Mesendoderm (in vitro differentiated cells): ENCODE measurements at regions not wholly inside any gene's neighbourhood (a gene's known extent, or its start where the extent isn't known, plus 50 kb on each side); places are given as distances from the start of the nearest gene placed in this dataset.
"Not testable (repeated sequence)": the region's sequence is repeated elsewhere in the genome, so short reads cannot be mapped to it uniquely, and the experiment has no call there.

Experiments used
- DNase-seq: peaks from one replicate; pipeline ENCODE4 v3.0.0; 2013
- H2AK5ac ChIP-seq: 2 replicates; pipeline ENCODE4 v1.6.1; 2013; ENCODE audit warnings: low read length, inconsistent platforms
- H2BK120ac ChIP-seq: 2 replicates; pipeline ENCODE4 v1.6.1; 2013; ENCODE audit warnings: low read depth, mild to moderate bottlenecking, low read length, moderate library complexity, mixed read lengths
- H2BK15ac ChIP-seq: replicated peaks from 2 replicates; pipeline ENCODE4 v1.6.1; 2013; ENCODE audit warnings: low read depth, mild to moderate bottlenecking, moderate library complexity
- H2BK5ac ChIP-seq: 2 replicates; pipeline ENCODE4 v1.6.1; 2013; ENCODE audit warnings: low read length, inconsistent platforms
- H3K18ac ChIP-seq: 2 replicates; pipeline ENCODE4 v1.6.1; 2013; ENCODE audit warnings: mild to moderate bottlenecking, low read length, mixed read lengths
- H3K23ac ChIP-seq: one replicate; pipeline ENCODE4 v1.6.1; 2013; ENCODE audit warnings: low read length
- H3K27ac ChIP-seq: 2 replicates; pipeline ENCODE4 v1.5.1; 2013; ENCODE audit warnings: low read depth, mild to moderate bottlenecking, inconsistent platforms, low read length, moderate library complexity
- H3K27me3 ChIP-seq: 2 replicates; pipeline ENCODE4 v1.6.1; 2013; ENCODE audit warnings: low read length, control low read depth, mild to moderate bottlenecking, inconsistent platforms; ENCODE audit not compliant: insufficient read depth, poor library complexity
- H3K36me3 ChIP-seq: 2 replicates; pipeline ENCODE4 v1.6.1; 2013; ENCODE audit warnings: low read length, inconsistent platforms; ENCODE audit not compliant: control insufficient read depth, insufficient read depth
- H3K4ac ChIP-seq: one replicate; pipeline ENCODE4 v1.6.1; 2013; ENCODE audit warnings: low read depth, mild to moderate bottlenecking, low read length, moderate library complexity
- H3K4me1 ChIP-seq: 2 replicates; pipeline ENCODE4 v1.6.1; 2013; ENCODE audit warnings: low read depth, low read length, inconsistent platforms; ENCODE audit not compliant: control insufficient read depth
- H3K4me2 ChIP-seq: 2 replicates; pipeline ENCODE4 v1.6.1; 2013; ENCODE audit warnings: low read length
- H3K4me3 ChIP-seq: 2 replicates; pipeline ENCODE4 v1.5.1; 2013; ENCODE audit warnings: mild to moderate bottlenecking, low read length
- H3K56ac ChIP-seq: one replicate; pipeline ENCODE4 v1.6.1; 2013; ENCODE audit warnings: low read length
- H3K79me1 ChIP-seq: 2 replicates; pipeline ENCODE4 v1.6.1; 2013; ENCODE audit warnings: low read length, inconsistent platforms
- H3K79me2 ChIP-seq: 2 replicates; pipeline ENCODE4 v1.6.1; 2013; ENCODE audit warnings: mild to moderate bottlenecking, low read length; ENCODE audit not compliant: control insufficient read depth, insufficient read depth
- H3K9ac ChIP-seq: 2 replicates; pipeline ENCODE4 v1.6.1; 2013; ENCODE audit warnings: low read length, inconsistent platforms
- H4K5ac ChIP-seq: one replicate; pipeline ENCODE4 v1.6.1; 2013; ENCODE audit warnings: low read length
- H4K8ac ChIP-seq: one replicate; pipeline ENCODE4 v1.6.1; 2013; ENCODE audit warnings: low read depth, mild to moderate bottlenecking, control low read depth, low read length, moderate library complexity
- WGBS: extraction: QIAGEN DNeasy Blood & Tissue Kit; methylation state at CpG from one replicate; pipeline ENCODE4 v1.1.7; 2013; ENCODE audit warnings: low lambda C conversion rate, missing lambda C conversion rate; ENCODE audit not compliant: insufficient coverage; ENCODE audit errors: extremely low coverage; 5-methylcytosine and 5-hydroxymethylcytosine counted together

GRCh38 chr17:16888413-16889087 lies 83.4 kb downstream of the TNFRSF13B start:
- no peak overlapping the region for H2BK120ac ChIP-seq
- H3K4ac ChIP-seq: no peak overlapping the region
- no peak overlapping the region for H3K4me2 ChIP-seq
- no peak overlapping the region for H3K4me3 ChIP-seq
- WGBS: no CpG with 5 or more reads among the region's 4 CpGs
- H2BK15ac ChIP-seq: no peak overlapping the region
- H3K4me1 ChIP-seq: no peaks in the 10 kb centered on the region
- no peak overlapping the region for H3K56ac ChIP-seq
- no peak overlapping the region for H3K23ac ChIP-seq
- no peak overlapping the region for H3K9ac ChIP-seq
- H3K36me3 ChIP-seq: no peaks in the 10 kb centered on the region
- H4K5ac ChIP-seq: no peak overlapping the region
- no peak for DNase-seq
- no peak overlapping the region for H4K8ac ChIP-seq
- H3K18ac ChIP-seq: no peak overlapping the region
- no peak overlapping the region for H3K27ac ChIP-seq
- no peaks in the 10 kb centered on the region for H3K79me2 ChIP-seq
- no peaks in the 10 kb centered on the region for H3K27me3 ChIP-seq
- H3K79me1 ChIP-seq: no peaks in the 10 kb centered on the region
- no peak overlapping the region for H2AK5ac ChIP-seq
- H2BK5ac ChIP-seq: no peak overlapping the region

- H3K27ac ChIP-seq: no peak overlapping the region
- no peak overlapping the region for H2AK5ac ChIP-seq
- no peaks in the 10 kb centered on the region for H3K36me3 ChIP-seq
- H3K23ac ChIP-seq: no peak overlapping the region
- H4K5ac ChIP-seq: no peak overlapping the region
- WGBS: no CpG with 5 or more reads among the region's 4 CpGs
- H3K27me3 ChIP-seq: no peaks in the 10 kb centered on the region
- H2BK120ac ChIP-seq: no peak overlapping the region
- no peak overlapping the region for H3K56ac ChIP-seq
- no peak overlapping the region for H2BK15ac ChIP-seq
- no peak overlapping the region for H4K8ac ChIP-seq
- no peak overlapping the region for H3K4ac ChIP-seq
- no peaks in the 10 kb centered on the region for H3K79me1 ChIP-seq
- no peak overlapping the region for H2BK5ac ChIP-seq
- H3K4me3 ChIP-seq: no peak overlapping the region
- H3K4me1 ChIP-seq: no peaks in the 10 kb centered on the region
- no peak overlapping the region for H3K18ac ChIP-seq
- no peak for DNase-seq
- H3K79me2 ChIP-seq: no peaks in the 10 kb centered on the region
- H3K4me2 ChIP-seq: no peak overlapping the region
- H3K9ac ChIP-seq: no peak overlapping the region
Measured at GRCh38 chr17:16887523-16888095, 84.3 kb downstream of the TNFRSF13B start.

GRCh38 chr17:16886655-16887322 lies 85.1 kb downstream of the TNFRSF13B start:
- H3K18ac ChIP-seq: no peak overlapping the region
- no peaks in the 10 kb centered on the region for H3K79me2 ChIP-seq
- no peak overlapping the region for H3K4me3 ChIP-seq
- no peak overlapping the region for H2BK120ac ChIP-seq
- no peak overlapping the region for H2BK15ac ChIP-seq
- no peak overlapping the region for H3K23ac ChIP-seq
- H3K4me1 ChIP-seq: no peaks in the 10 kb centered on the region
- no peaks in the 10 kb centered on the region for H3K36me3 ChIP-seq
- no peak overlapping the region for H3K4ac ChIP-seq
- H3K9ac ChIP-seq: no peak overlapping the region
- no peak overlapping the region for H4K5ac ChIP-seq
- no CpG with 5 or more reads among the region's 4 CpGs for WGBS
- H3K27me3 ChIP-seq: no peaks in the 10 kb centered on the region
- H3K27ac ChIP-seq: no peak overlapping the region
- H2BK5ac ChIP-seq: no peak overlapping the region
- DNase-seq: no peak
- no peak overlapping the region for H2AK5ac ChIP-seq
- H4K8ac ChIP-seq: no peak overlapping the region
- H3K4me2 ChIP-seq: no peak overlapping the region
- H3K79me1 ChIP-seq: no peaks in the 10 kb centered on the region
- H3K56ac ChIP-seq: no peak overlapping the region

DNA sequence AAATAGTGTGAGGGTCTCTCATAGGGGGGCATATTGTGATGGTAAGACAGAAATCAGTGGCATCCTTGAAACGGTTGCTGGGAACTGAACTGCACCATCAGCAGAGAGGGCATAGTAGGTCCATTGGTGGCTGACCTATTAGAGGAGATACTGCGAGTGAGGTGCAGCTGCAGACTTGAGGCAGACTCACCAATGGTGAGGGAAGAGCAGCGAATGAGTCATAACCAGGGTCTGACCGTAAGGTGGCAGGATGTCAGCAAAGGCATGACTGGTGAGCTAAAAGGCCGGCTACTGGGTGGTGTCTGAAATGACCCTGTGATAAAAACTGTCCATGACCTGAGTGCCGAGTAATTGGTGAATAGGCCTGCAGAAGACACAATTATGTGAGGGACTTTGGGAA lies 86.7 kb downstream of the TNFRSF13B start:
- not testable (repeated sequence) for H2BK120ac ChIP-seq, H3K27ac ChIP-seq, H3K79me1 ChIP-seq, H3K23ac ChIP-seq, H3K4ac ChIP-seq, H2AK5ac ChIP-seq, H4K5ac ChIP-seq, H3K36me3 ChIP-seq, H3K9ac ChIP-seq, H2BK15ac ChIP-seq, H3K4me1 ChIP-seq, H3K4me2 ChIP-seq, H3K4me3 ChIP-seq, H4K8ac ChIP-seq, H3K27me3 ChIP-seq, H3K79me2 ChIP-seq, DNase-seq, H3K18ac ChIP-seq, H2BK5ac ChIP-seq, H3K56ac ChIP-seq
- WGBS: no CpG with 5 or more reads among the region's 6 CpGs

- H3K56ac ChIP-seq, H3K27me3 ChIP-seq, H2BK120ac ChIP-seq, H3K4me1 ChIP-seq, H3K4me2 ChIP-seq, H4K5ac ChIP-seq, H3K23ac ChIP-seq, H3K18ac ChIP-seq, H3K9ac ChIP-seq, H4K8ac ChIP-seq, H2BK15ac ChIP-seq, H2AK5ac ChIP-seq, H3K79me2 ChIP-seq, H3K27ac ChIP-seq, H3K4ac ChIP-seq, H3K36me3 ChIP-seq, H3K79me1 ChIP-seq, H2BK5ac ChIP-seq, DNase-seq, H3K4me3 ChIP-seq: not testable (repeated sequence)
- WGBS: no CpG with 5 or more reads among the region's 7 CpGs
Measured at GRCh38 chr17:16882926-16883265, 89.0 kb downstream of the TNFRSF13B start.
